ENCODE measurements at regions not wholly inside any gene's neighbourhood (a gene's known extent, or its start where the extent isn't known, plus 50 kb on each side); places are given as distances from the start of the nearest gene placed in this dataset.
"Not testable (repeated sequence)": the region's sequence is repeated elsewhere in the genome, so short reads cannot be mapped to it uniquely, and the experiment has no call there.

DNA sequence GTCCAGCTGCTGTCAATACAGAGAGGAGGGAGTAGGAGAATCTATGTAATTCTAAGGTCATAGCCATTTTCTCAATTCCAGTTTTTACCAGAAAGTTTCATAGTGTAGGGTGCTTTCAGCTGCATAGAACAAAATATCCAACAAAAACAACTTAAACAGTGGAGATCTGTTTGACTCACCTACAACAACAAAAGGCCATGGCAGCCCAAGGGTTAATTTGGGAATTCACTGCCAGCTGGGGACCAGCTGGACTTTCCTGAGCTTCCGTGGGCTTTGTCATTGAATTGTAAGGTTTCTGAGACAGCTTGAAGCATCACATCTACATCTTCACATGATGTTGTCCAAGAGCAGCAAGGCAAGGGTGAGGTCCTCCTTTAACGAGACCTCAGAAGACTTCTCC lies 512.7 kb downstream of the IRS1 start:
- H3K36me3 ChIP-seq (replicated peaks; ENCODE audit: control insufficient read depth, insufficient read depth, low read length), result no peaks in the 10 kb centered on the region
- no peaks in the 10 kb centered on the region for H3K27me3 ChIP-seq (ENCODE audit: control insufficient read depth, insufficient read depth, low read length)
- H3K4me3 ChIP-seq (ENCODE audit: insufficient read depth, low read depth, low read length), result no peak overlapping the region
- no peak for DNase-seq

DNA sequence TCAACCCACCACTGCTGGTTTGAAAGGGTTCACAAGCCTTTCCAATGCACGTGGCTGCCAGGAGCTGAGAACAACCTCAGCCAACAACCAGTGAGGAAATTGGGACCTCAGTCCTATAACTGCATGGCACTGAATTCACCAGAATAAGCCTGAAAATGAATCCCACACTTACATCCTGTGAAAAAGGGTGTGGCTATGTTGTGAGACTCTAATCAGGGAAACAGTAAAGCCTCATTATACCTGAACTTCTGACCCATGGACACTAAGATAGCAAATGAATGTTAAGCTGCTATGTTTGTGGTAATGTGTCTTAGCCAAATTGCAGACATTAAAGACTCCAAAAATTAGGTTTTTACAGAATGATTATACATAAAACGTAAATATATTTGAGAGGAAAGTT lies 515.8 kb downstream of the IRS1 start:
- Histone ChIP-seq H3K36me3 (replicated peaks; ENCODE audit: control insufficient read depth, insufficient read depth, low read length) (no peaks in the 10 kb centered on the region), H3K27me3 (ENCODE audit: control insufficient read depth, insufficient read depth, low read length) (no peaks in the 10 kb centered on the region), H3K4me3 (ENCODE audit: insufficient read depth, low read depth, low read length) (no peak overlapping the region)
- DNase-seq, result no peak

DNA sequence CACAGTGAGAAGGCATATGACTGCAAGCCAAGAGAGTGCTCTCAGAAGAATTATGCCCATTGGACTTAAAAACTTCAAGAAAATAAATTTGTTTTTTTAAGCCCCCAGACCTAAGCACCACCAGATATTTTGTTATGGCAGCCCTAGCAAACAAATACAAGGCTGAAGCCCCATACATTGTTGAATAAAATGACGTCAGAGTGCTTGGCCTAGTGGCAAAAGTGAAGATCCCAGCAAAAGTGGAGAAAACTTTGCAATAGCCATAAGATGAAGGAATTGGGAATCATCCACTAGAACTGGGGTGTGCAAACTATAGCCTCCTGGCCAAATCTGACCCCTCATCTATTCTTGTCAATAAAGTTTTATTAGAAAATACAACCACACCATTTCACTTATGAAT lies 517.5 kb downstream of the IRS1 start:
- H3K36me3 ChIP-seq (replicated peaks; ENCODE audit: control insufficient read depth, insufficient read depth, low read length), result no peaks in the 10 kb centered on the region
- no peak for DNase-seq
- H3K27me3 ChIP-seq (ENCODE audit: control insufficient read depth, insufficient read depth, low read length), result no peaks in the 10 kb centered on the region
- no peak overlapping the region for H3K4me3 ChIP-seq (ENCODE audit: insufficient read depth, low read depth, low read length)

DNA sequence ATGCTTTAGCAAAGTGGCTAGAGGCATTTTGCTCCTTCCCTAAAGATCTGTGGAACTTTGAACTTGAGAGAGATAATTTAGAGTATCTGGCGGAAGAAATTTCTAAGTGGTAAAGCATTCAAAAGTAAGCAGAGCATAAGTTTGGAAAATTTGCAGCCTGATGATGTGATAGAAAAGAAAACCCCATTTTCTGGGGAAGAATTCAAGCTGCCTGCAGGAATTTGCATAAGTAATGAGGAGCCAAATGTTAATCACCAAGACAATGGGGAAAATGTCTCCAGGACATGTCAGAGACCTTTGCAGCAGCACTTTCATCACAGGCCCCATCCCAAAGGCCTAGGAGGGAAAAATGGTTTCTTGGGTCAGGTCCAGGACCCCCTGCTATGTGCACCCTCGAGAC lies 519.5 kb downstream of the IRS1 start:
- not testable (repeated sequence) for H3K36me3 ChIP-seq (replicated peaks; ENCODE audit: control insufficient read depth, insufficient read depth, low read length); H3K4me3 ChIP-seq (ENCODE audit: insufficient read depth, low read depth, low read length); DNase-seq

DNA sequence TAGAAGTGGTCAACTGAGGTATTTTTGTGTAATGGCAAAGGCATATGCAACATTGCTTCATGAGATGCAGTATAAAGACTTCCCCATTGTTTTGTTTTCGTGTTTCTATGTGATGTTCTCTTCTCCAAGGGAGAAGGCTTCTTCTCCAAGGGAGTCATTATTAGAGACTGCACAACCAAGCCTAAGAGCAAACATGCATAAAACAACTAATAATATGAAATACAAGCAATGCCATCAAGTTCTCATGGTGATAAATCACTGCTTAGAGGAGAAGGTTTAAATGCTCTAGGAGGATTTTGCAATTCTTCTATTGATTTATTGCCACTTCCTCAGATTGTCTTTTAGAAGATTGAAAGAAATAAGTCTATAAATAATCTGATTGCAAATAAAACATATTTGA lies 524.4 kb downstream of the IRS1 start:
- no peak for DNase-seq
- Histone ChIP-seq H3K27me3 (ENCODE audit: control insufficient read depth, insufficient read depth, low read length) (no peaks in the 10 kb centered on the region), H3K4me3 (ENCODE audit: insufficient read depth, low read depth, low read length) (no peak overlapping the region), H3K36me3 (replicated peaks; ENCODE audit: control insufficient read depth, insufficient read depth, low read length) (no peaks in the 10 kb centered on the region)

More for the DNA sequence above, 519.5 kb downstream of the IRS1 start:
- H3K27me3 ChIP-seq (ENCODE audit: control insufficient read depth, insufficient read depth, low read length), result not testable (repeated sequence)

DNA sequence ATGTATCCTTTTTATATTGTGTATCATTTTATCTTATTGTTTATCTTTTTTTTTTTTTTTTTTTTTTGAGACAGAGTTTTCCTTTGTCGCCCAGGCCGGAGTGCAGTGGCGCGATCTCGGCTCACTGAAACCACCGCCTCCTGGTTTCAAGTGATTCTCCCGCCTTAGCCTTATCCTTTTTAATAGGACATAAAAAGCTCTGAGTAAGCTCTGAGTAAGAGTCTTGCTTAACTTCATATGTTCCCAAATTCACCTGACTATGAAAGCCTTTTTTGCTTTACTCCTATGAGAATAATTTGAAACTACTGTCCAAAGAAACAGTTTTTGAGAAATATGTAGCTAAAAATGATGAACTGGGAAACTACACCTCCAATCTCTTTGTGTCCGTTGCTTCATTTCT lies 525.5 kb downstream of the IRS1 start:
- no peak for DNase-seq
- no peak overlapping the region for H3K4me3 ChIP-seq (ENCODE audit: insufficient read depth, low read depth, low read length)
- no peaks in the 10 kb centered on the region for H3K27me3 ChIP-seq (ENCODE audit: control insufficient read depth, insufficient read depth, low read length)
- no peaks in the 10 kb centered on the region for H3K36me3 ChIP-seq (replicated peaks; ENCODE audit: control insufficient read depth, insufficient read depth, low read length)

DNA sequence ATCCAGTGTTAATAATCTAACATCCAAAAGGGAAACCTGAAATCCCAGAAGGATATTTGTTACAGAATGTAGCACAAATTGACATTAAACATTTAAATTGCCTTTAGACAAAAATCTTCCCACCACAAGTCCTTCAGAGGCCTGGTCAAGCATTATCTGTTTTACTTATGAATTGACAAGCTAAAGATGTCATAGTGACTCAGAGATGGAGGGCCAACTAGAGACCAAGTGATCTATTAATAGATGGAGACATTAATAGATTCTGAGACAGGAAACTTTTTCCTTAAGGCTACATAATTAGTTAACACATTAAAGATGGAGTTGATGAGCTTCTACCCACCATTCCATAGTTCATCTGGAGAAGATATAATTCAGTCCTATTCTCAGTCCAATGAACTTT lies 526.2 kb downstream of the IRS1 start:
- Histone ChIP-seq H3K4me3 (ENCODE audit: insufficient read depth, low read depth, low read length) (no peak overlapping the region), H3K36me3 (replicated peaks; ENCODE audit: control insufficient read depth, insufficient read depth, low read length) (no peaks in the 10 kb centered on the region), H3K27me3 (ENCODE audit: control insufficient read depth, insufficient read depth, low read length) (no peaks in the 10 kb centered on the region)
- DNase-seq, result no peak

DNA sequence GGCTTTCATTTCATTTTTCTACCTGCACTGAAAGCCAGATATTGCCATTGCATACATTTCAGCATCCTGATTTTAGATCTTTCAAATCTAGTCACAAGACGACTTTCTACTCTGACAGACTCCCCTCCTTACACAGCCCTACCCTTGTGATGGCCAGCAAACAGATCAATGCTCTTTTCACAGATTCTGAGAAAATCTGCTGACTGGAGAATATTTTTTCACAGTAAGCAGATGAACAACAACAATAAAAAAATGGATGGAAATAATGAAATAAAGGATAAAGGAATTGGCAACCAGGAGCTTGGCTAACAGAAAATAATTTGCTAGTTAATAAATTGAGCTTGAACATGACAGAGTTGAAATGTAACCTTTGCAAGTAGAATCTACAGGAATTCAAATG lies 527.2 kb downstream of the IRS1 start:
- no peak overlapping the region for H3K4me3 ChIP-seq (ENCODE audit: insufficient read depth, low read depth, low read length)
- no peaks in the 10 kb centered on the region for H3K36me3 ChIP-seq (replicated peaks; ENCODE audit: control insufficient read depth, insufficient read depth, low read length)
- DNase-seq, result no peak
- H3K27me3 ChIP-seq (ENCODE audit: control insufficient read depth, insufficient read depth, low read length), result no peaks in the 10 kb centered on the region

DNA sequence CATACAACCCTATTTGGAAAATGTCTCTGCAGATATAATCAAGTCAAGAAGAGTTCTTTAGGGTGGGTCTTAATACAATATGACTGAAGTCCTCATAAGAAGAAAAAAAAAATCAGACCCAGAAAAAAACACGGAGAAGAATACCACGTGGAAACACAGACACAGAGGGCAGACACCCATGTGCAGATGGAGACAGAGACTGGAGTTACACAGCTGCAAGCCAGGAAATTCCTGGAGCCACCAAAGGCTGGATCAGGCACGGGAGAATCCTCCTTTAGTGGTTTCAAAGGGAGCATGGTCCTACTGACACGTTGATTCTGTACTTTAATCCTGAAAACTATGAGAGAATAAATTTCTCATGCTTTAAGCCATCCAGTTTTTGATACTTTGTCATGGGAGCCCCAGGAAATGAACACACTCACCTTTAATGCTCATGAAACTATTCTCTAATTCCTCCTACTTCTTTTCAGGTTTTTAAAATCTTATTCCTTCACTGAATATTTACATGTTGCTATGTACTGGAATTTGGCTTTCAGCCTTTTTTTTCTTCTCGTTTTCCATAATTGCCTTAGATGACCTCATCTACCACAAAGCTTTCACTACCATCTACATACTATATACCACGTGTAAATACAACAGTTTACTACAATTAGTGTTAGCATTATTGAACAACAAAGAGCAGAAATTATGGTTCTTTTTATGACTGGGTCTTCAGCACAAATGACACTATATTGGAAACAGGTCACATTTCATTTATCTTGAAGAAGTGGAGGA lies 529.1 kb downstream of the IRS1 start:
- no peaks in the 10 kb centered on the region for H3K36me3 ChIP-seq (replicated peaks; ENCODE audit: control insufficient read depth, insufficient read depth, low read length)
- H3K4me3 ChIP-seq (ENCODE audit: insufficient read depth, low read depth, low read length), result no peak overlapping the region
- H3K27me3 ChIP-seq (ENCODE audit: control insufficient read depth, insufficient read depth, low read length), result no peaks in the 10 kb centered on the region
- DNase-seq, result no peak

DNA sequence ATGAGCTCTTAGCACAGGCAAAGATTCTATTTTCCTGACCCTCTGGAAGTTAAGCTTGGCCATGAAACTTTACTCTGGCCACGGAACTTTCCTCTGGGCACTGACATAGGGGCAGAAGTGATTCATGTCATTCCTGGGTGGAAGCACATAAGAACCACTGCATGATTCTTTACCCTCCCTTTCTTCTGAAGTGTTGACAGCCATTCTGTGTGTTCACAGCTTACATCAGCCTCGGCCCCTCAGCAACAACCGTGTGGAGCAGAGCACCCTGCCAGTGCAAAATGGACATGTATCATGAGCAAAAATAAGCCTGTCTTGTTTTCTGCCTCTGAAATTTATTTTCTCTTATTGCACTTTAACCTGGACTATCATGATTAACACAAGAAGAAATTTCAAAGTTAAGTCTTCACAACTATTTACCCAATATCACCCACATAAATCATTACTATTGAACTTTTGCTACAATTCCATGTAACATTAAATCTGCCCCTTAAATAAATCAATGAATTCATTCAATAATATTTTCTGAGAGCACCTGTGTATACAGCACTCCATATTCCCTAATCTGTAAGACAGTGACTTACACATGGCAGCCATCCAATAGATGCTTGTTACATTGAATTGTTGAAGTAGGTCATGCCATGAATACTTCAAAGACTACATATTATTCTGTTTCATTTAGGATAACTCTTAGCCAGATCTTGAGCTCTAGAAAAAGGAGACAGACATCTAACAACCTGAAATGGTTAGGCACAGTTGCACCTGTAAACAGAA lies 531.9 kb downstream of the IRS1 start:
- Histone ChIP-seq H3K27me3 (ENCODE audit: control insufficient read depth, insufficient read depth, low read length) (no peaks in the 10 kb centered on the region), H3K36me3 (replicated peaks; ENCODE audit: control insufficient read depth, insufficient read depth, low read length) (no peaks in the 10 kb centered on the region), H3K4me3 (ENCODE audit: insufficient read depth, low read depth, low read length) (no peak overlapping the region)
- no peak for DNase-seq

DNA sequence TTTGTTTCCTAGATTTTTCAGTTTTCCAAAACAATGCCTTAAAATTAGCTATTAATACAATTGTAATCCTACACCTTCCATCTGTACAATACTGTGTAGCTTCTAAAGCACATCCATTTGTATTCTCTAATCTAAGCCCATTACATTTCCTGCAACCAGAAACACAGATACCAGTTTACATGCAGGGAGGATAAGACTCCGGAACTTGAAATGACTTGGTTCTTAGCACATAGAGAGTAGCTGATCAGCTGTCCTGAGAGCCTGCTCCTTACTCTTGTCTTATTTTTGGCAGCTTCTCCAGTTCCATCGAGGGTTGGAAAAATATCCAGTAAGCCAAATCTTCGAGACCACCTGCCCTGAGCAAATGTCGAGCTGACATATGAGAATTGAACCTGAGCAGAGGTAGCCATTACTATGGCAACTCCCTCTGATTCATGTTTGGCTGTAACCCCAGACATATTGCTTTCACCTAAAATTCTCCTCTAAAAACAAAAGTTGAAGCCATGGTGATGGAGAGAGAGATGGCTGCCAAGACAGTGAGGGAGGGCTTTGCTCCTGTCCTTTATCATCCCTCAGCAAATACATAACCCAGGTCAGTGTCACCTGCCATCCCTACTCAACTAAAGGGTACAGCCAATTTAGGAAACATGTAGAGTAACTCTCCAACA lies 542.8 kb downstream of the IRS1 start:
- H3K4me3 ChIP-seq (ENCODE audit: insufficient read depth, low read depth, low read length), result no peak overlapping the region
- no peaks in the 10 kb centered on the region for H3K36me3 ChIP-seq (replicated peaks; ENCODE audit: control insufficient read depth, insufficient read depth, low read length)
- DNase-seq, result no peak
- no peaks in the 10 kb centered on the region for H3K27me3 ChIP-seq (ENCODE audit: control insufficient read depth, insufficient read depth, low read length)

DNA sequence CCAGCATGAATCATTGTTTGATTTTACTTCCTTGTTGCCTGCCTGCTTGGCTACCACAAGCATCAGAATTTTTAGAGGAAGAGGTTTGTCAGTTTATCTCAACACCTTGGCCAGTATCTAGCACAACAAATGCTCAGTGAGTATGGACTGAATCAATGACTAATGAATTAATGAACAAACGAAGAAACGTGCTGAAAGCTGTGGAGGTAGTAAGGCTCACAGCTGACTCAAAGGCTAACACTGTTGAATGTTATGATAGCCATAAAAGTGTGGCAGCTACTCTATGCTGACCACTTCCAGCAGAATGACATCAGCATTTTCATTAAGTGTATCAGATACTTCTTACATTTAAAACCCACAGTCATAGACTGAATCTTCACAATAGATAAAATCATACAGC lies 543.4 kb downstream of the IRS1 start:
- DNase-seq, result no peak
- no peaks in the 10 kb centered on the region for H3K27me3 ChIP-seq (ENCODE audit: control insufficient read depth, insufficient read depth, low read length)
- H3K4me3 ChIP-seq (ENCODE audit: insufficient read depth, low read depth, low read length), result no peak overlapping the region
- H3K36me3 ChIP-seq (replicated peaks; ENCODE audit: control insufficient read depth, insufficient read depth, low read length), result no peaks in the 10 kb centered on the region

DNA sequence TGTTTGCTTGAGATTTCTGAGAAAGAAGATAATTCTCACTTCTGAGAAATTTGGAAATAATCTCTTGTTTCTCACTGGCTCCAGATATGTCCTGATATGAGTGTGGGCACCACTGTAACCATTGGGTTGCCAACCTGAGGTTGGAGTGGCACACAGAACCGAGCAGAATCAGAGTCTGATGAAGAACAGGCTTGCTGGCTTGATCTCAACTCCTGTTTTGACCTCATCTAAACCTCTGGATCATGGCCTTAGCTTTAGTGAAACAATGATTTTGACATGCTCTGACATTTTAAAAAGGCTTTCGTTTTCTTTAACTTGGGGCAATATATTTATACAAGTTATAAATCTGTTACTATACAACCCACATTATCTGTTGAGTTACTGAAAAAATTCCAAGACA lies 548.0 kb downstream of the IRS1 start:
- no peak for DNase-seq
- Histone ChIP-seq H3K4me3 (ENCODE audit: insufficient read depth, low read depth, low read length) (no peak overlapping the region), H3K27me3 (ENCODE audit: control insufficient read depth, insufficient read depth, low read length) (no peaks in the 10 kb centered on the region), H3K36me3 (replicated peaks; ENCODE audit: control insufficient read depth, insufficient read depth, low read length) (no peaks in the 10 kb centered on the region)

DNA sequence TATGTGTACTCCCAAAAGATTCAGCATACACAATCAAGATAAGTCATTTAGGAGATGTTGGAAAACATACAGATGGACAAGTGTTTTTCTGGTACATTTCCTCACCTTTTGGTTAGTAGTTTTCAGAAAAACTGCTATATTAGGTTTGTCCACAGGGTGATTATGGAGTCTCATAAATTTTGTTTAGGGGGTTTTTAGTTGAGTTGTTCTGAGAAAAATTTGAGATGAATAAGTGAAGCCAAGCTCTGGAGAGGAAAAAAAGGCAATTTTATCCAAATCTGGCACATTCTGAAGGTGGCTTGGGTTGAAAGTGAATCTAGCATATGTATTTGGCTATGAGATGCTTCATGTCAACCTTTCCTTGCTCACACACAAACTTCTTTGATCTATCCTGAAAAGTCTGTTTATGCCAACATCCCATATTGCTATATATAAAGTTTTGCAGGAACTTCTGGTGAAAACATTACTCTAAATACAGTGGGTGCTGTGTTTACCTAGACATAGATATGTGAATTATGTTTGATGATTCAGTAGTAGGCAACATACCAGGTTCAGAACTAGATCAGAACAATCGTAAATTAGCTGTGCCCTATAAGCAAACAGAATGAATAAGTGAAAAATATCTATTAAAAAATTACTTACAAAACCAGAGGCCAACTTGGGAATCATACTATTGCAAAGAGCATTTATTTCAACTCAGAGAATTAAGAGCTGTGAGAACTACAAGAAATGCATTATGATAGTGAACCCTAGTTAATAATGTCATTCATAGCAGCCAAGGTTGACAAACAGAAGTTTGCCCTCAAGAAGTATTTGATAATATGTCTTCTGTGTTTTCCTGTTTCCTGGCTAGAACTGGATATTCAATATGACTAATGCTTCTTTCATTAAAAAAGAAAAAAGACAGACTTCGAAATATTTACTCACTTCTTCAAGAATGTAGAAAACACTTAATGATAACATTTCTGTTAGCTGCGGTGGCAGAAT lies 552.0 kb downstream of the IRS1 start:
- DNase-seq, result no peak
- no peaks in the 10 kb centered on the region for H3K27me3 ChIP-seq (ENCODE audit: control insufficient read depth, insufficient read depth, low read length)
- no peaks in the 10 kb centered on the region for H3K36me3 ChIP-seq (replicated peaks; ENCODE audit: control insufficient read depth, insufficient read depth, low read length)
- H3K4me3 ChIP-seq (ENCODE audit: insufficient read depth, low read depth, low read length), result no peak overlapping the region
